ENCODE measurements at regions not wholly inside any gene's neighbourhood (a gene's known extent, or its start where the extent isn't known, plus 50 kb on each side); places are given as distances from the start of the nearest gene placed in this dataset.

GRCh38 chrX:93454509-93454908 lies 218.9 kb downstream of the NAP1L3 start:
- TF ChIP-seq CTCF (IDR thresholded peaks at IDR 0.05) (no peak), POLR2A (IDR thresholded peaks at IDR 0.05) (no peak), EP300 (IDR thresholded peaks at IDR 0.05) (no peak)

All from ovary (tissue), 3 donors.